Skin epidermis (tissue), 12 donors: ENCODE measurements at regions not wholly inside any gene's neighbourhood (a gene's known extent, or its start where the extent isn't known, plus 50 kb on each side); places are given as distances from the start of the nearest gene placed in this dataset.
"Not testable (repeated sequence)": the region's sequence is repeated elsewhere in the genome, so short reads cannot be mapped to it uniquely, and the experiment has no call there.

Source experiments
- H3K27ac ChIP-seq, 21 experiments: fragments of 200-600 bp; sonication (generic) in 11 of 21; one replicate each; pipeline ENCODE4 v1.5.0; 2020; ENCODE audit warnings: mild to moderate bottlenecking in 3 of 21, inconsistent platforms in 2 of 21, moderate library complexity in 2 of 21
- H3K4me3 ChIP-seq, 7 experiments: fragments of 200-600 bp; sonication (generic) in 2 of 7; one replicate each; pipeline ENCODE4 v1.5.0; 2020; ENCODE audit warnings: inconsistent platforms in 2 of 7, mild to moderate bottlenecking in 2 of 7, moderate library complexity in 1 of 7

DNA sequence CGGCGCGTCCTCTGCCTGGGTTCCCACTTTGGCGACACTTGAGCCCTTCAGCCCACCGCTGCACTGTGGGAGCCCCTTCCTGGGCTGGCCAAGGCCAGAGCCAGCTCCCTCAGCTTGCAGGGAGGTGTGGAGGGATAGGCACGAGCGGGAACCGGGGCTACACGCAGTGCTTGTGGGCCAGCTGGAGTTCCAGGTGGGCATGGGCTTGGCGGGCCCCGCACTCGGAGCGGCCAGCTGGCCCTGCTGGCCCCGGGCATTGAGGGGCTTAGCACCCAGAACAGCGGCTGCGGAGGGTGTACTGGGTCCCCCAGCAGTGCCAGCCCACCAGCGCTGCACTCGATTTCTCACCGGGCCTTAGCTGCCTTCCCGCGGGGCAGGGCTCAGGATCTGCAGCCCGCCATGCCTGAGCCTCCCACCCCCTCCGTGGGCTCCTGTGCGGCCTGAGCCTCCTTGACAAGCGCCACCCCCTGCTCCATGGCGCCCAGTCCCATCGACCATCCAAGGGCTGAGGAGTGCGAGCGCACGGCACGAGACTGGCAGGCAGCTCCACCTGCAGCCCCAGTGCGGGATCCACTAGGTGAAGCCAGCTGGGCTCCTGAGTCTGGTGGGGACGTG is 313.2 kb upstream of the TMEFF2 start:
- not testable (repeated sequence) for H3K27ac ChIP-seq

GRCh38 chr2:192500550-192501200 is 305.9 kb upstream of the TMEFF2 start:
- Histone ChIP-seq H3K4me3 (no peak overlapping the region), H3K27ac (no peak overlapping the region)

More for the DNA sequence above, 313.2 kb upstream of the TMEFF2 start:
- H3K4me3 ChIP-seq, result not testable (repeated sequence)

DNA sequence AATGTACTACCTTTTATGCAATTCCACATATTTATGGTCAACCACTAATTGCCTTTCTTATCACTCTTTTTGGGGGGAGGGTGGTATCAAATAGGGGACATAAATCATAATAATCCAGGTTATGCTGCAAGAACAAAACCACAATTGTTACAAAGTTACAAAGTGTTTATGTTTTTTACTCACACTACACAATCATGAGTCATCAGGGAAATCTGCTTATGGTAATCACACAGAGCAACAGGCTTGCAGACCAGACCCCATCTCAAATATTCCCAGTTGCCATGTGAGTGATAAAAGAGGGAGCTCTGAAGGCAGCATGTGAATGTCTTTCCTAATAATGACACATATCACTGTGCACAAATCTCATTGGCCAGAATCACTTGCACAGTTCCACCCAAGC is 304.7 kb upstream of the TMEFF2 start:
- Histone ChIP-seq H3K4me3 (no peak overlapping the region), H3K27ac (no peak overlapping the region)

- no peak overlapping the region for H3K27ac ChIP-seq
- no peak overlapping the region for H3K4me3 ChIP-seq
Observed at GRCh38 chr2:192498747-192499146, 304.0 kb upstream of the TMEFF2 start.

GRCh38 chr2:192488158-192488557 is 293.4 kb upstream of the TMEFF2 start:
- H3K27ac ChIP-seq, result not testable (repeated sequence)

GRCh38 chr2:192487636-192488035 is 292.9 kb upstream of the TMEFF2 start:
- Histone ChIP-seq H3K27ac (no peak overlapping the region), H3K4me3 (no peak overlapping the region)

More at GRCh38 chr2:192488158-192488557, 293.4 kb upstream of the TMEFF2 start:
- H3K4me3 ChIP-seq, result not testable (repeated sequence)

GRCh38 chr2:192484903-192485302 is 290.2 kb upstream of the TMEFF2 start:
- H3K27ac ChIP-seq, result no peak overlapping the region
- no peak overlapping the region for H3K4me3 ChIP-seq

DNA sequence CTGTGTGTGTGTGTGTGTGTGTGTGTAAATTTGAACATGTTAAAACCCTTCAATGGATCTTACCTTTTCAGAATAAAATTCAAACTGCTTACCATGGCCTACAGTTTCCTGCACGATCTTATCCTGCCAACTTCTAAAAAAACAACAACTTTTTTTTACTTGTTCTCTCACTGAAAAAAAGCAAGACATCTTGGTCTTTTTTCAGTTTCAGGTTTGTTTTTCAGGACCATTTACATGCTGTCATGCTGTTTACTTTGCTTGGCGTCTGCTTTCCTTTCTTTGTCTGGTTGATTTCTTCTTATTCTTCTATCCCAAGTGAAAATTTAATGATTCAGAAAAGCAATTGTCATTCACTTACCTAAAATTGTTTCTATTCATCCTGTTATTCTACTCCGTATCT is 286.3 kb upstream of the TMEFF2 start:
- Histone ChIP-seq H3K4me3 (no peak overlapping the region), H3K27ac (no peak overlapping the region)

DNA sequence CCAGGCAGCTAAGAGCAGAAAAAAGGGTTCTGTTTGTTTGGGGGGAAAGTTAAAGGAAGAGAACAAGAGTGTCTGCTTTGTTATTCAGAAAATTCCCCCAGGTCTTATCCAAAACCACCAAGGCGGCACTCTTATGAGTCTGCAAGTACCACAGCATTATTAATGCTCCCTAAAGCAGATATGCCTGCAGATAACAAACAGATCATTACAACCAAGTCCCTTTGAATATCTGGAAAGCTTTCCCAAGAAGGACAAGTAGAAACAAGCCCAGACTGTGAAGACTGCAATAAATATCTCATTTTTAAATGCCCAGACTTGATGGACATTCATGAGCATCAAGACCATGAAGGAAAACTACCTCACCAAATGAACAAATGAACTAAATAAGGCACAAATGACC is 278.6 kb upstream of the TMEFF2 start:
- no peak overlapping the region for H3K27ac ChIP-seq

DNA sequence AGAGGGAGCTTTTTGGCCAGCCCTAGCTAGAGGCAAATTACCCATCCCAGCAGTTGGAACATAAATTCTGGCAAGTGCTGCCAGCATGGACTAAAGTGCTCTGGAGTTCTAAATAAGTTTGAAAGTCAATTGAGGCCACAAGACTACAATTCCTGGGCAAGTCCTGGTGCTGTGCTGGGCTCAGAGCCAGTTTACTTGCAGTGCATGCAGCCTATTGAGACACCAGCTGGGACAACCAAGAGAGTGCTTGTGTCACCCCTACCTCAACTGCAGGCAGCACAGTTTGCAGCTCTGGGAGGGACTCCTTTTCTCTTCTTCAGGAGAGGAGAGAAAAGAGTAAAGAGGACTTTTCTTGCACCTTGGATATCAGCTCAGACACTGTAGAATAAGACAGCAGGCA is 277.2 kb upstream of the TMEFF2 start:
- Histone ChIP-seq H3K4me3 (no peak overlapping the region), H3K27ac (no peak overlapping the region)

More for the DNA sequence above, 278.6 kb upstream of the TMEFF2 start:
- no peak overlapping the region for H3K4me3 ChIP-seq

DNA sequence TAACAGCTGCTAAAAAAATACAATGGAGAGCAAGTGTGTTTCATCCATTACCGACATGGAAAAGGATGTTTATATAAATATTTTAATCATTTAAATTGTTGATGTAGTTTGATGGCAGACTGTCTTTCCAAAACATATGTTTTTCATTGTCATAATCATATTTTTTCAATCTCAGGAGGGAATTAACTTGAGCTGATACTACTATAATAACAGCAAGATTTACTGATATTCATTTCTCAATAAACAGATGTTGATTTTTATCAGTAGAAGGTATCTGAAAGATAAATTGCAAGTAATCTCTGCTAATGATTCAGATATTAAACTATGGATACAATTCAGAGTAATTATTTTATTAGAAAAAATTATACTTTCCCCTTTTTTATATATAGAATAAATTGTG is 274.9 kb upstream of the TMEFF2 start:
- H3K27ac ChIP-seq, result no peak overlapping the region
- no peak overlapping the region for H3K4me3 ChIP-seq

DNA sequence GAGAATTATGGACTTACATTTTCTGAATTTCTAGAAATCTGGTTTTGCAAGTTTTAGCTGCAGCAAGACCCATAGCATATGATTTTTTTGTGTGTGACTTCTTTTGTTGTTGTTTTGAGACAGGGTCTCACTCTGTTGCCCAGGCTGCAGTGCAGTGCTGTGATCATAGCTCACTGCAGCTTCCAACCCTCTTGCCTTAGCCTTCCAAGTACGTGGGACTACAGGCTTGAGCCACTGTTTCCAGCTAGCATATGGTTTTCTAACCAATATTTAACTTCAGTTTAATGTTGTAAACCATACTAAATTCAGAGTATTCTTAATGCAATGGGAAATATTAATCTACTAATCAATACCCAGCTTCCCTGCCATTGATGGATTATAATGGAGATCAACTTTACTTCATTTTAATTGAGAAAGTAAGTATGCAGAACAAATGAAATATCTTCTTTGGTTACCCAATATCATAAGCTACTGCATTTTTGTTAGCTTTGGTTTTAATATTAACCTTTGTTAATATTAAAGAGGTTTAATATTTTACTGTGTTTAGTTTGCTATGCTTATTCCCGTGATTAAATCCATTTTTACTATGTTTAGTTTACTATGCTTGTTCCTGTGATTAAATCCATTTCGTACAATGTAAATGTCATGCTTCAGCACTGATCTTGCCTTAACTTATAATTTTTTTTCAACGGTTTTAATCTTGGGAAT is 273.4 kb upstream of the TMEFF2 start:
- Histone ChIP-seq H3K4me3 (no peak overlapping the region), H3K27ac (no peak overlapping the region)

GRCh38 chr2:192465141-192465540 is 270.4 kb upstream of the TMEFF2 start:
- no peak overlapping the region for H3K4me3 ChIP-seq
- H3K27ac ChIP-seq, result no peak overlapping the region

GRCh38 chr2:192459422-192459821 is 264.7 kb upstream of the TMEFF2 start:
- H3K4me3 ChIP-seq, result no peak overlapping the region
- no peak overlapping the region for H3K27ac ChIP-seq

GRCh38 chr2:192448881-192449280 is 254.1 kb upstream of the TMEFF2 start:
- H3K4me3 ChIP-seq, result no peak overlapping the region
- no peak overlapping the region for H3K27ac ChIP-seq

GRCh38 chr2:192444286-192444838 is 249.6 kb upstream of the TMEFF2 start:
- no peak overlapping the region for H3K27ac ChIP-seq
- no peak overlapping the region for H3K4me3 ChIP-seq

- no peak overlapping the region for H3K4me3 ChIP-seq
- H3K27ac ChIP-seq, result no peak overlapping the region
Observed at GRCh38 chr2:192443831-192444230, 249.1 kb upstream of the TMEFF2 start.

DNA sequence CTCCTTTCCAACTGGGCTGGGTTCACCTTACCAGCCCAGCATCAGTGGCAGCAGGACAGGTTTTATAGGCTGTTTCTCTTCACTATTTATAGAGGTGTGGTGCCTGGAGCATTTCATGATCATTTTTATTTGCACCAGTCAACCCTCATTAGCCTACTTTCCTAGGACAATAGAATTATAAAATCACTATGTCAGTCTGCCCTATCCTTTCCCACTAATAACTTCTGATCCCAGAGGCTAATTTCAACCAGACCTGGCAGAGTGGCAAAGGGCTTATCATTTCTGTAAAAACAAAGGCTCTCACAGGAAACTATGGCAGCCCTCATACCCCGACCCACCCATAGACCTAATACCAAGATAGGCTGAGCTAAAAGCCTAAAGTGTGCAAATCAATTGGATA is 243.5 kb upstream of the TMEFF2 start:
- H3K4me3 ChIP-seq, result no peak overlapping the region
- no peak overlapping the region for H3K27ac ChIP-seq

- no peak overlapping the region for H3K27ac ChIP-seq
- H3K4me3 ChIP-seq, result no peak overlapping the region
Observed at GRCh38 chr2:192437653-192438052, 242.9 kb upstream of the TMEFF2 start.

DNA sequence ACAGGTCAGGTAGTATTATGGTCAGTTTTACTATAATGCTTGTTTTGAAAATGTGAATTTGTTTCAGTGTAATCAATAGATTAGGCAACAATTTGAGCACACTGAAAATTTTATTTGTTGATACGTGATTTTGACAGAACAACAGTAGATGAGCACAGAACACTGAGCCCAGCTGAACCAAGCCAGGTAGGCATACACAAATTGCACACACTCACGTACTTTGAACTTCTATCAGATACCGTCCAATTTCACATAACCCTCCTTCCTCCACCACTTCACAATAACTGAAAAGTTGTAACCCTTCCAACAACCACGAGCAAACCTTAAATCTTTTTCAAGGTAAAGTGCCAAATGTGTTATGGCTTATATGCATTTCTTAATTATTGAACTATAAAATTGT is 229.5 kb upstream of the TMEFF2 start:
- Histone ChIP-seq H3K27ac (no peak overlapping the region), H3K4me3 (no peak overlapping the region)

- Histone ChIP-seq H3K4me3 (no peak overlapping the region), H3K27ac (no peak overlapping the region)
Observed at GRCh38 chr2:192419786-192420185, 225.1 kb upstream of the TMEFF2 start.
